Testis (tissue), 2 donors: ENCODE measurements at regions not wholly inside any gene's neighbourhood (a gene's known extent, or its start where the extent isn't known, plus 50 kb on each side); places are given as distances from the start of the nearest gene placed in this dataset.

Experiments used
- POLR2A ChIP-seq: fragments of 450-650 bp; IDR thresholded peaks from one replicate; pipeline ENCODE4 v1.6.1; 2017; ENCODE audit warnings: antibody characterized with exemption, mild to moderate bottlenecking, moderate library complexity
- TF ChIP-seq, protein P1 (sequence below), 3 experiments: fragments of 450-650 bp in 2 of 3; fragments of 200-600 bp in 1 of 3; sonication (generic) in 1 of 3; IDR thresholded peaks; one replicate each; pipeline ENCODE4 v1.5.1; 2016 to 2019; ENCODE audit warnings: antibody characterized with exemption in 3 of 3, mild to moderate bottlenecking in 2 of 3, moderate library complexity in 1 of 3

DNA sequence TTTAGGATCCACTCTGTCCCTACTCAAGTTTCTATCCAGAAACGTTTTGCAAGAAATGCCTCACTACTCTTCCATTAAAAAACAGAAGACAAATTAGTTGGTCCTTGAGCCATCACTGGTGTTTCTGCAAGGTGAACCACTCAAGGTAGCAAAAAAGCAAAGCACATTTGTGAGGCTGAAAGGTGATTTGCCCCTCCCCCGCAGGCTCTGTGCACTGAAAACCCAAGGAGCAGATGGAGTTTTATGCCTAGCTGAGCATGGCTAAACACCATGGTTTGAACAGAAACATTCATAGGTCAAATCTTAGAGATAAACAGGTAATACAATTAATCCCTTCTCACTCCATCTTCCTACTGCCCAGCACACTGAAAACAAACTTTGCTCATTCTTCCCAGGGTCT is 538.2 kb upstream of the CDH5 start:
- TF ChIP-seq, protein P1, sequence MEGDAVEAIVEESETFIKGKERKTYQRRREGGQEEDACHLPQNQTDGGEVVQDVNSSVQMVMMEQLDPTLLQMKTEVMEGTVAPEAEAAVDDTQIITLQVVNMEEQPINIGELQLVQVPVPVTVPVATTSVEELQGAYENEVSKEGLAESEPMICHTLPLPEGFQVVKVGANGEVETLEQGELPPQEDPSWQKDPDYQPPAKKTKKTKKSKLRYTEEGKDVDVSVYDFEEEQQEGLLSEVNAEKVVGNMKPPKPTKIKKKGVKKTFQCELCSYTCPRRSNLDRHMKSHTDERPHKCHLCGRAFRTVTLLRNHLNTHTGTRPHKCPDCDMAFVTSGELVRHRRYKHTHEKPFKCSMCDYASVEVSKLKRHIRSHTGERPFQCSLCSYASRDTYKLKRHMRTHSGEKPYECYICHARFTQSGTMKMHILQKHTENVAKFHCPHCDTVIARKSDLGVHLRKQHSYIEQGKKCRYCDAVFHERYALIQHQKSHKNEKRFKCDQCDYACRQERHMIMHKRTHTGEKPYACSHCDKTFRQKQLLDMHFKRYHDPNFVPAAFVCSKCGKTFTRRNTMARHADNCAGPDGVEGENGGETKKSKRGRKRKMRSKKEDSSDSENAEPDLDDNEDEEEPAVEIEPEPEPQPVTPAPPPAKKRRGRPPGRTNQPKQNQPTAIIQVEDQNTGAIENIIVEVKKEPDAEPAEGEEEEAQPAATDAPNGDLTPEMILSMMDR (IDR thresholded peaks at IDR 0.05): no peak
- no peak for TF ChIP-seq POLR2A
